ENCODE measurements at regions not wholly inside any gene's neighbourhood (a gene's known extent, or its start where the extent isn't known, plus 50 kb on each side); places are given as distances from the start of the nearest gene placed in this dataset.

- Histone ChIP-seq H3F3A (ENCODE audit: insufficient read depth, low read length) (no peaks in the 10 kb centered on the region), H3K9me3 (replicated peaks; ENCODE audit: insufficient read depth, low read length) (no peaks in the 10 kb centered on the region), H3K4me1 (ENCODE audit: low read length) (no peaks in the 10 kb centered on the region), H3K27me3 (replicated peaks; ENCODE audit: insufficient read depth, low read length) (no peaks in the 10 kb centered on the region), H3K79me2 (ENCODE audit: low read length) (no peaks in the 10 kb centered on the region), H4K20me1 (ENCODE audit: insufficient read depth, low read length) (no peaks in the 10 kb centered on the region), H3K4me3 (ENCODE audit: low read length) (no peak overlapping the region), H2AFZ (ENCODE audit: low read length) (no peak overlapping the region), H3K4me2 (ENCODE audit: low read depth, low read length) (no peak overlapping the region), H3K27ac (ENCODE audit: low read length) (no peak overlapping the region), H3K9me2 (replicated peaks; ENCODE audit: insufficient read depth, low read length) (no peaks in the 10 kb centered on the region), H3K9ac (ENCODE audit: low read length) (no peak overlapping the region), H3K36me3 (replicated peaks; ENCODE audit: insufficient read depth, low read length) (no peaks in the 10 kb centered on the region)
- TF ChIP-seq, protein P1, sequence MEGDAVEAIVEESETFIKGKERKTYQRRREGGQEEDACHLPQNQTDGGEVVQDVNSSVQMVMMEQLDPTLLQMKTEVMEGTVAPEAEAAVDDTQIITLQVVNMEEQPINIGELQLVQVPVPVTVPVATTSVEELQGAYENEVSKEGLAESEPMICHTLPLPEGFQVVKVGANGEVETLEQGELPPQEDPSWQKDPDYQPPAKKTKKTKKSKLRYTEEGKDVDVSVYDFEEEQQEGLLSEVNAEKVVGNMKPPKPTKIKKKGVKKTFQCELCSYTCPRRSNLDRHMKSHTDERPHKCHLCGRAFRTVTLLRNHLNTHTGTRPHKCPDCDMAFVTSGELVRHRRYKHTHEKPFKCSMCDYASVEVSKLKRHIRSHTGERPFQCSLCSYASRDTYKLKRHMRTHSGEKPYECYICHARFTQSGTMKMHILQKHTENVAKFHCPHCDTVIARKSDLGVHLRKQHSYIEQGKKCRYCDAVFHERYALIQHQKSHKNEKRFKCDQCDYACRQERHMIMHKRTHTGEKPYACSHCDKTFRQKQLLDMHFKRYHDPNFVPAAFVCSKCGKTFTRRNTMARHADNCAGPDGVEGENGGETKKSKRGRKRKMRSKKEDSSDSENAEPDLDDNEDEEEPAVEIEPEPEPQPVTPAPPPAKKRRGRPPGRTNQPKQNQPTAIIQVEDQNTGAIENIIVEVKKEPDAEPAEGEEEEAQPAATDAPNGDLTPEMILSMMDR (IDR thresholded peaks at IDR 0.05; ENCODE audit: low read length): no peak
- TF ChIP-seq EZH2 (optimal IDR thresholded peaks at IDR 0.05; ENCODE audit: low read depth, low read length) (no peak), EZH2phosphoT487 (IDR thresholded peaks at IDR 0.05; ENCODE audit: low read length) (no peak)
- DNase-seq: no peak
Measured at GRCh38 chr15:47971637-47972036, 149.2 kb upstream of the SLC24A5 start.

- Histone ChIP-seq H4K20me1 (ENCODE audit: insufficient read depth, low read length) (no peaks in the 10 kb centered on the region), H3K27ac (ENCODE audit: low read length) (no peak overlapping the region), H3K4me1 (ENCODE audit: low read length) (no peaks in the 10 kb centered on the region), H3K4me2 (ENCODE audit: low read depth, low read length) (no peak overlapping the region), H3K79me2 (ENCODE audit: low read length) (no peaks in the 10 kb centered on the region), H3K36me3 (replicated peaks; ENCODE audit: insufficient read depth, low read length) (no peaks in the 10 kb centered on the region), H3K27me3 (replicated peaks; ENCODE audit: insufficient read depth, low read length) (no peaks in the 10 kb centered on the region), H3K9me3 (replicated peaks; ENCODE audit: insufficient read depth, low read length) (no peaks in the 10 kb centered on the region), H3F3A (ENCODE audit: insufficient read depth, low read length) (no peaks in the 10 kb centered on the region), H3K9me2 (replicated peaks; ENCODE audit: insufficient read depth, low read length) (no peaks in the 10 kb centered on the region), H3K9ac (ENCODE audit: low read length) (no peak overlapping the region), H3K4me3 (ENCODE audit: low read length) (no peak overlapping the region), H2AFZ (ENCODE audit: low read length) (no peak overlapping the region)
- TF ChIP-seq, protein P1 (IDR thresholded peaks at IDR 0.05; ENCODE audit: low read length): no peak
- TF ChIP-seq EZH2 (optimal IDR thresholded peaks at IDR 0.05; ENCODE audit: low read depth, low read length) (no peak), EZH2phosphoT487 (IDR thresholded peaks at IDR 0.05; ENCODE audit: low read length) (no peak)
- no peak for DNase-seq
Measured at GRCh38 chr15:47972738-47973137, 148.1 kb upstream of the SLC24A5 start.

- Histone ChIP-seq H4K20me1 (ENCODE audit: insufficient read depth, low read length) (no peaks in the 10 kb centered on the region), H3K4me2 (ENCODE audit: low read depth, low read length) (no peak overlapping the region), H2AFZ (ENCODE audit: low read length) (no peak overlapping the region), H3K9me2 (replicated peaks; ENCODE audit: insufficient read depth, low read length) (no peaks in the 10 kb centered on the region), H3K27me3 (replicated peaks; ENCODE audit: insufficient read depth, low read length) (no peaks in the 10 kb centered on the region), H3K79me2 (ENCODE audit: low read length) (no peaks in the 10 kb centered on the region), H3K9me3 (replicated peaks; ENCODE audit: insufficient read depth, low read length) (no peaks in the 10 kb centered on the region), H3K4me3 (ENCODE audit: low read length) (no peak overlapping the region), H3K36me3 (replicated peaks; ENCODE audit: insufficient read depth, low read length) (no peaks in the 10 kb centered on the region), H3K27ac (ENCODE audit: low read length) (no peak overlapping the region), H3K4me1 (ENCODE audit: low read length) (no peaks in the 10 kb centered on the region), H3K9ac (ENCODE audit: low read length) (no peak overlapping the region), H3F3A (ENCODE audit: insufficient read depth, low read length) (no peaks in the 10 kb centered on the region)
- TF ChIP-seq, protein P1 (IDR thresholded peaks at IDR 0.05; ENCODE audit: low read length): no peak
- TF ChIP-seq EZH2phosphoT487 (IDR thresholded peaks at IDR 0.05; ENCODE audit: low read length): no peak
- TF ChIP-seq EZH2 (optimal IDR thresholded peaks at IDR 0.05; ENCODE audit: low read depth, low read length): no peak
- no peak for DNase-seq
Measured at GRCh38 chr15:47974724-47975123, 146.1 kb upstream of the SLC24A5 start.
